Posterior vena cava (tissue), 2 donors: ENCODE measurements at regions not wholly inside any gene's neighbourhood (a gene's known extent, or its start where the extent isn't known, plus 50 kb on each side); places are given as distances from the start of the nearest gene placed in this dataset.
A peak's percentile ranks its signal among the peaks of the same experiment; 100 is the strongest.

Experiments used
- DNase-seq: peaks from one replicate; pipeline ENCODE4 v3.0.0-alpha.2; 2020; ENCODE audit warnings: low spot score
- intact Hi-C, 2 donors: fragments of 100-400 bp; cut with DNase I; formaldehyde crosslinking; loops; one replicate each; pipeline versions ENCODE4 v1.14.1 to v1.14.2; 2022 to 2023
- donor health status: DM: yes; HTN: yes; CAD: no.
- donor health status: DM: yes; HTN: yes; CAD: no.

DNA sequence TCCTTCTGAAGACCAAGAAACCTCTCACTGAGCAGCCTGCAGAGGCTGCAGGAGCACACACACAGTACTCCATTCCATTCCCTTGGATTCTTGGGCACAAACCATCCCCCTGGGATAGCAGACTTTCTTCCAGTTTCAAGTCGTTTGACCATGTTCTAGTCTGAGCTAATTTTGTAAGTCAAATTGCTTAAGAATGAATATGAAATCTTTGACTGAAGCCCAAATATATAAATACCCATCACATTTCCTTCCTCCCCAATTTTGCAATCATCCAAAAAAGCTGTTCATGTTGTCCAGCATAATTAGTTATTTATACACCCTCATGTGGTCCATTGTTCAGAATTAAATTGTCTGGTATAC lies 231.2 kb upstream of the TPRG1 start:
- intact Hi-C loops, result loop anchor here (5.0 to 10.0 kb wide), 3 partner anchors 38 to 656 kb away; no protein-coding TSS in a partner anchor
- DNase-seq, result no peak

DNA sequence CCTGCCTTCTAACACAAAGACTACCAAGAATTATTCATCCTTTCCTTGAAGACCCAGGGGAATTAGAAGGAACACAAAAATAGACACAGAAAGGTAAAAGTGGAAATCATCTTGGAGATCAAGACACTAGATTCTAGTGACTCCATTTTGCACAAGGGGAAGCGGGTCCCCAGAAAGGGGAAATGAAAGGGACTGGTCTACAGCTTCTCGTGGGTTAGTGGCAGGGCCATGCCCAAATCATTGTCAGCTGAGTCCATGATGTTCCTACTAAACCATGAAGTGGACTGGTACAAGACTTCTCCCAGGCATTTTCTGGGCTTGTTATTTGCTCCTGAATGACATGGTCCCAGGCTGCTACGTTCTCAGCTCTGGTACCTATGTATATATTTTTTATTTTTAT lies 230.7 kb upstream of the TPRG1 start:
- no peak for DNase-seq
- intact Hi-C loops, result loop anchor here (5.0 to 10.0 kb wide), 3 partner anchors 39 to 656 kb away; no protein-coding TSS in a partner anchor

DNA sequence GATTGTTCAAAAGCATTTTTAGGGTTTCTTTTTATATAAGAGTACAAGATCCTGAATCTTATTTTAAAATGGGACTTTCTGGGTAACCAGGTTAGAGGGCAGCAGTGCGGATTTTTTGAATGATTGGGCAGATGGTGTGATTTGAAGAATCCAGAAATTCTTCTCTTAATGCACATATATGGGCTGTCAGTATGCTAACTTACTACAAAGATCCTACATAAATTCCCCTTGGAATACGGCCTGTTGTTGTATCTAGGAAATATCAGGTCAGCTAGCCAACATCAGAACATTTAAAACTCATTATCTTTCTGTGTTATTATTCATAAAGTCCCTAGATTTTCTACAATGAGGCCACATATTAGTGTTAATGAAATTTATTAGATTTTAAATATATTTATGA lies 229.6 kb upstream of the TPRG1 start:
- intact Hi-C loops, result loop anchor here (5.0 to 10.0 kb wide), 3 partner anchors 40 to 657 kb away; no protein-coding TSS in a partner anchor
- no peak for DNase-seq

DNA sequence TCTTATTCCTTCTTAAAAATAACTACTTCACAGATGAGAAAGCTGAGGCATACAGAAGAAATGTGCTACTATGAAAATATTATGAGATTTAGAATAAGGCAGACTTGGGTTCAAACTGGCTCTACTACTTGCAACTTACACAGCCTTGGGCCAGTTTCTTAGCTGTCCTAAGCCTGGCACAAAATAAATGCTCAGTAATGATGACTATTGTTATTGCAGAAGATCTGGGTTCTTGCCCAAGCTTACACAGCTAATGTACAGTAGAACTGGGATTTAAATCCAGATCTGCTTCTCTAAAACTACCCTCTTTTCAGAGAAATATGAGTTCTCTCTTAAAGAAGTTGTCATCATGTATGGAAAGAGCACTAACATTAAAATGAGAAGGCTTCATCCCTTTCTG lies 228.2 kb upstream of the TPRG1 start:
- intact Hi-C loops, result loop anchor here (5.0 to 10.0 kb wide), 3 partner anchors 41 to 659 kb away; no protein-coding TSS in a partner anchor
- no peak for DNase-seq

DNA sequence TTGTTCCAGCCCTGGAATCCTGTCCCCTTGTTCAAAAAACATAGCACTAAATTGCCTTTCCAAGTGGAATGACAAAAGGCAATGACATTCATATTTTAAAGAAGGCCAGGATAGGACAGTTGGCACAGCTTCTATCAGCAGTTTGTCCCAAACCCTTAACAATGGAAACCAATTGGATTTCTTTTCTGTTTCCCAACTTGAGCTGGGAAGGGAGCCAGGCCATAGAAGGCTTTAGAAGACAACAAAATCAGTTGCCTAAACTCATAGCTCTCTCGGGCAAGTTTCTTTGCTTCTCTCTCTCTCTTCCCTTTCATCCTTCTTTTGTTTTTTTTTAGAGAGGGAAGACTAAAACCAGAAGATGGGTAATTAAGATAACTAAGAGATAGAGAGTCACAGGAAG lies 227.7 kb upstream of the TPRG1 start:
- intact Hi-C loops, result loop anchor here (5.0 to 10.0 kb wide), 3 partner anchors 42 to 659 kb away; no protein-coding TSS in a partner anchor
- no peak for DNase-seq

DNA sequence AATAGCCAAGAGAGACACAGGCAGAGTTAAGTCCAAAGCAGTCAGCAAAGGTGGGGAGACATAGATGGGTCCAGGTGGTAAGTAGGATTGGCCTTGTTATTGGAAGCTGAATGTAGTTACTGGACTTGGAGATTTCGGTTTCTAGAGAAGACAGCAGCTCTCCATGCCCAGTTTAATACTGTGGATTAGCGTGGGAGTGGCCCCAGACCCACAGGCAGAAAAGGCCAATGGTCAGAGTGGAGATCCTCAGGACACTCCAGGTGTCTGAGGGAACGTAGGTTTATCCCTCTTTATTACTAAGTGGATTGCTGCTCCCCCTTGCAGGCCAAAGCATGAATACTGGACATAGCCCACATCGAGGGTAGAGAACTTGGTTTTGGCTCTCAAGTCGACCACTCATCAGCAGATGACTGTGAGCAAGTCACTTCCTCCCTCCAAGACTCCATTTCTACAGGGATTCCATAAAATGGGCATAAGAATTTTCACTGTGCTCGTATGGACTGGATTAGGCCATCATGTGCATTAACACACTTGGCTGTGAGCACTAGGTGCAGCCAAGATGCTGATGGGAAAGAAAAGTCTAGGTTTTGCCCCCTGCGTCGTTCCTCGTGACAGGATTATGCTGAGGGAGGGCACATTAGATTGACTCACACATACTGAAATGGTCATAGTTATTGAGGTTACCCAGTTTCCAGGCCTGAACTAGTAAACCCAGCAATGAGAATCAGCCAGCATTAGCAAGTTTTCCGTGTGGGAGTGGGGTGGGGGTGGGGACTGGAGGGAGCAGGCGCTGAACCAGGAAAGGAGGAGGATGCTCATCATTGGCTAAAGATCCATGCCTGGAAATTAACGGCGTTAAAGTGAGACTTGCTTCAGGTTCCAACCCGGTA lies 225.2 kb upstream of the TPRG1 start:
- intact Hi-C loops, result loop anchor here in 1 of 2 donors (10.0 kb wide), 1 partner anchor 662 kb away; no protein-coding TSS in a partner anchor
- DNase-seq, result no peak

DNA sequence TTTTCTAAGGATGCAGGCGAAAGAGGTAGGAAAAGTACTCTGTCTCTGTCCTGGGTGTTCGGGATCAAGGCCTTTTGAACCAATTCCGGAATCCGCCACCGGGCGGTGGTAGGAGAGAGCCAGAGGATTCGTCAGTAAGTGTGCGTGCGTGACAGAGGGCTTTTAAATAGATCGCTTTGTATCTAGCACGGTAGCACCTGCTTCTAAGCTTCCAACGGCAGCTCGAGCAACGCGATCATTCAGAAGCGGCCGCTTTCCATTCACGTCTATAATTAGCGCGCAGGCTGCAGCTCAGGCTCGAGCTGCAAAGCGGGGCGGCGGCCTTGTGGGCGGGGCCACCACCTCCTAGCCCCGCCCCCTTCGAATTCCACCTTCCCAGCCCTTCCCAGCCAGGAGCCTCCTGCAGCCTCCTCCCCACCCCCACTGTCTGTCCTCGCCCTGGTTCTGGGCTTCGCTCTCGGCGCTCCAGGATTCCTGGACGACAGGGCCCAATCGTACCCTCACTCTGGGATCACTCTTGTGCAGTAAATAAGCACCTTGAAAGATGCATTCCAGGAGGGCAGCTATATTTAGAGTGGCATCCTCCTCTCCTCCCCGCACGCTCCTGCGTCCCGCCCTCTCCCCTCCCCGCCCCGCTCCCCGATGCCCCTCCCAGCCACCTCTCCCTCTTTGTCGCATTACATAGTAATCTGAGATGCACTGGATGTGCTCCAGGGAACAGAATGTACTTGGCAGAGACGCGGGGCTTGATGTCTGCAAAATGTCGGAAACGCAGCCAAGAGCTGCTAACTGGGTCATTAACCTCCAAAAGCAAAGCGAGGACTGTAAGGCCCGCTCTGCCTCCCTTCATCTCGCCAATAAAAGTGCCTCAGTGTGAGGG lies 224.1 kb upstream of the TPRG1 start:
- intact Hi-C loops, result loop anchor here in 1 of 2 donors (10.0 kb wide), 1 partner anchor 663 kb away; no protein-coding TSS in a partner anchor
- DNase-seq, result peak; percentile 96

DNA sequence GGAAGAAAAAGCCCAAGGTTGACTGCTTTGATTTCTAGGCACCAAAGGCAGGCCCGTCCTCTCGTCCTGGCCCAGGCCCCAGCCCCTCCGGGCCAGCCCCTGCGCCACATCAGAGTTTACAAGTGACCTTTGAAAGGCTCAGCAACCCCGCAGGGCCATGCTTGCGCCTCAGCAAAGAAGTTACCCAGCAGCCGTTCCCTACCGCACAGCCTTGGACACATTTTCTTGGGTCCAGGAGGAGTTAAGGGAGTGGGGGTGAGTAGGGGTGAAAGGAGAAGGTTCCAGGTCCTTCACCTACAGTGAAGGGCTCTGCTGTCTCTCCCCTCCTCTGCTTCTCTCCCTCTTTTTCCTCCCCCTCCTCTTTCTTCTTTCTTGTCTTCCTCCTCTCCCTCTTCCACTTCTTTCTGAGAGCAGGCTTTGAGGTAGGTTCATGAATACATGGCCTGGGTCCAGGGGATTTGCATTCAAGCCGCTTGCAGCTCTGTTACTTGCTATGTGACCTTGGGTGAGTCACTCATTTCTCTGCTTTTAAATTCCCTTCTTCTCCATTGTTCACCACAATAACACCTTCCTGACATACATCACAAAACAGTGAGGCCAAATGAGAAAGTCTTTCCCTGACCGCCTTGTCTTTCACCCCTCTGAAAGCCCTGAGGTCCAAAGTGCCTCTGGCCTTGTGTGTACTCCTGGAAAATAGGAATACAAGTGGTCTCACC lies 223.3 kb upstream of the TPRG1 start:
- DNase-seq, result no peak
- intact Hi-C loops, result loop anchor here in 1 of 2 donors (10.0 kb wide), 1 partner anchor 664 kb away; no protein-coding TSS in a partner anchor

DNA sequence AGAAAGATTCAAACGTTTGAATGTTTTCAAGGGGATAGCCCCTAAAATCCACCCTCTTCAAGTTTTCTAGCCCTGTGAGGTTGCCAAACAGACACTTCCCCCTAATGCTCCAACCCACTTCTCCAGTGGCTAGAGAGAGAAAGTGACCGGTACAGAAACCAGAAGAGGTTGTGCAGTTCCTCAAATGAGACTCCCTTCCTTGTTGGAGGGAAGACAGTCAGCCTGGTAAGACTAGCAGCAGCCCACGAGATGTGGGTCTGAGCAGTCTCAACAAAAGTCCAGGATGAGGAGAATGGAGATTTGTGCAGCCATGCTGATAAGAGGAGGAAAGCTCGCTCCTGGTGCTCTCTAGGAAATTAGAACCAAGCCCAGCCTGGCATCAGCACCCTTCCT lies 222.8 kb upstream of the TPRG1 start:
- no peak for DNase-seq
- intact Hi-C loops, result loop anchor here in 1 of 2 donors (10.0 kb wide), 1 partner anchor 664 kb away; no protein-coding TSS in a partner anchor

DNA sequence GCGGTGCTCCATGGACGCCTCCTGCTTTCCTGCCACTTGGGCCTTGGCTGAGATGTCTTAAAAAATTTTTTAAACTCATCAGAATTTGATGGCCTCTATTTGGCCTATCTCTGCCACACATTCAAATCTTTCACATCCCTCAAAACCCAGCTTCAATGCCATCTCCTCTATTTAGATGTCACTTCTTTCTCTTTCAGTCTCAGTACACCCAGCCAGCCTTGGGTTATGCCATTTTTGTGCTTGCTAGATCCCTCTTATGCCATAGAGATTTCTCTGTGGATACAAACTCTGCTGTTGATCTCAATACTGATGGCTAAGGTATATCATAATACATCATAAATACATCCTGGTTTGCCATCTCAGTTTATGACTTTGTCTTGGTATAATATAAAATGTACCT lies 222.3 kb upstream of the TPRG1 start:
- no peak for DNase-seq
- intact Hi-C loops, result loop anchor here in 1 of 2 donors (10.0 kb wide), 1 partner anchor 665 kb away; no protein-coding TSS in a partner anchor

DNA sequence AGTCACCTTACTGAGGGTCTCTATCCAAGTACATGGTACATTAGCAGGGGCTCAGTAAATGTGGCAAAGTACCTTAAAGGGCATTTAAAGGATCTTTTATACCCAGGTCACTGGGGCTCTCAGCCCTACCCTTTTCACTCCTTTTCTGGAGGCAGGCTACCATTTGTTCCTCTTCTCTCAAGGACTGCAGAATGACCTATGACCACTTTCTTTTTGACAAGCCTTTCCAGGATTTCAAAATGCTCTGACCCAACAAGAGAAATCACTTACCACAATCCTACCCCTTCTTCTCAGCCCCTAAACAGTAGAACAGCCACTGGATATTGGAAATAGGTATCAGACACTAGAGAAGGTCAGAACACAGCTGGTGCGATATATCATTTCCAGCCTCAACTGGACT lies 221.8 kb upstream of the TPRG1 start:
- no peak for DNase-seq
- intact Hi-C loops, result loop anchor here (2.0 to 10.0 kb wide), 3 partner anchors 665 to 1211 kb away; partner anchors contain the start of gene BCL6 (in 1 of the 2)

DNA sequence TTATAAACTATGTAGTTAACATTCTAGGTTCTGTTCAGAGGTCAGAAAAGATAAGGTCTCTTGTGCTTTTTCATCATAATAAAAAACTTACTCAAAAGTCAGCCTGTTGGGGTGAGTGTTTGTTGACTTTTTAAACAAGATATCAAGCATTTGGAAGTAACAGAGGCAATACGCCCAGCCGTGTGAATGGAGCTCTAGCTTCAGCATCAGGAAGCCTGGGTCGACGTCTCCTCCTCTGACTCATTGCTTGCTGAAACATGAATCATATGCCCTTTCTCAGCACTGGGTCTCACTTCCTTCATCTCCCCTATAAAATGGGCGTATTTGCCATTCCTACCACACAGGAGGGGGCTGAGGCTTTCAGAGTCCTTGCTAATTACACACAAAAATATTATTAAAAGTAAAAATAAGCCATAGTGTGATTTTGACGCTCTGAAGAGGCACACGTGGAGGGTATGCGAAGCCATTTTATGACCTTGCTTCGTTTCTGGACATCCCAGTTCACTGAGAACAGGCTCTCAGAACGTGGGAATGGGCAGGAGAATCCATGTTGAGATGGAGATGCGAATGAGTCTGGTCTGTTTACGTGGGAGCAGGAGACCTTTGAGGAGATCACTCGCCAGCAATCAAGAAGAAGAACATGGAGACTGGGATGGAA lies 220.8 kb upstream of the TPRG1 start:
- intact Hi-C loops, result loop anchor here (2.0 to 10.0 kb wide), 2 partner anchors 1206 to 1212 kb away; partner anchors contain the start of gene BCL6 (in 1 of the 2)
- DNase-seq, result peak; percentile 93

DNA sequence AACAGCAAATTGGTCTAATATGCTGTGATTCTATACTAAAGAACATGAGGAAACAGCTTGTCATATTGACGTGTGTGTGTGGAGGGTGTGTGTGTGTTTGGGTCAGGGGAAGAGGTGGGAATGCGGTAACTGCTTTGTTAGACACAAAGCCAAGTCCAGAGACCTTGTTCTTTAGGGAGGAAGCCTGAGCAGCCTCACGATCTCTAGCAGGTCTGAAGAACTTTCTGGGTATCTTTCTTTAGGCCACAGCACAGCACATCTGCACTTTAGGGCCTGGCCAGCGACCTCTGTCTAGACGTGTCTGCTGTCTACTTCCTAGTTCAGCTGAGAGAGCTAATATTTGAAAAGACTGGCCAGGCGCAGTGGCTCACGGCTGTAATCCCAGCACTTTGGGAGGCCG lies 220.0 kb upstream of the TPRG1 start:
- intact Hi-C loops, result loop anchor here (2.0 to 10.0 kb wide), 2 partner anchors 1207 to 1213 kb away; partner anchors contain the start of gene BCL6 (in 1 of the 2)
- DNase-seq, result no peak

DNA sequence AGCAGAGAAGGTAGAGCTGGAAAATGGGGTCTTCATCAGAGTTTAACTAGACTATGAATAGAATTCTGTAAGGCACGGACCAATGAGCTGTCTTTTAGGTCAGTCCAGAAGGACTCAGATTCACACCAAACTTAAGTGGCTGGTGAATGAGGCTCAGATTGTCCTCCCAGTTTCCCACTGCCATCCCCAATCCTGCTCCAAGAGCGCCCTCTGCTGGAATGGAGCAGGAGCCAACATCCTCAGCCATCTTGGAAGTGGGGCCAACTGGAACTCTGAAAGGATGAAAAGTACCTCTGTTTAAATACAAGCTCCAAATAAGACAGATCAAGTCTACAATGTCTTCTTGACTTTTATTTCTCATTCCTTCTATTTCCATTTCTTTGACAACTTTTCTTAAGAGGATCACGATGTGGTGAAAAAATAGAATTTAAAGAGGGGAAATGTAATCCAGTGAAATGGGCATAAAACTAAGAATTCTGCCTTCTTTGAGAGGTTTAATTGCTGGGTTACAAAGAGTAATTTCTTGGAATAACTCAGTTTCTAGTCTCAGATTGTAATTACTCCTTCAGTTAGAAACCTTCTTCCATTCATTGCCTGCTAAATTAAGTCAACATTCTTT lies 217.1 kb upstream of the TPRG1 start:
- intact Hi-C loops, result loop anchor here in 1 of 2 donors (10.0 kb wide), 1 partner anchor 1210 kb away; the partner anchor contains the start of gene BCL6
- DNase-seq, result peak; percentile 95

DNA sequence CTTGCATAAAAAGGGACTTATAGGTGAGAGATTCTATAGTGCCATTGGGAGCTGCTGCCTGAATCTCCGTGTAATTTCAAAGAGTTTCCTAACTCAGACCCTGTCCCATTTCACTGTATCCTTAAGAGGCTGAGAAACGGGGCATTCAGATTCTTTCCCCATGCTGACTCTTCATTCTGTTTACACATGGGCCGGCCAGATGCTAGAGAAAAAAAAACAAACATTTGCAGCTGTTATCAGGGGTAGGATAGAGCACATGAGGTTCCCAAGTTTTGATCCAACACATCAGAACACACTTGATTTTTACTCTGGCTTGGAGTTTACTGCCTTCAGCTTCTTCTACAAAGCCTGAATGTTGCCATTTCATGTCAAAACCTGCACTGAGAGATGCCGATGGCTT lies 215.9 kb upstream of the TPRG1 start:
- DNase-seq, result no peak
- intact Hi-C loops, result loop anchor here in 1 of 2 donors (10.0 kb wide), 1 partner anchor 1211 kb away; the partner anchor contains the start of gene BCL6

DNA sequence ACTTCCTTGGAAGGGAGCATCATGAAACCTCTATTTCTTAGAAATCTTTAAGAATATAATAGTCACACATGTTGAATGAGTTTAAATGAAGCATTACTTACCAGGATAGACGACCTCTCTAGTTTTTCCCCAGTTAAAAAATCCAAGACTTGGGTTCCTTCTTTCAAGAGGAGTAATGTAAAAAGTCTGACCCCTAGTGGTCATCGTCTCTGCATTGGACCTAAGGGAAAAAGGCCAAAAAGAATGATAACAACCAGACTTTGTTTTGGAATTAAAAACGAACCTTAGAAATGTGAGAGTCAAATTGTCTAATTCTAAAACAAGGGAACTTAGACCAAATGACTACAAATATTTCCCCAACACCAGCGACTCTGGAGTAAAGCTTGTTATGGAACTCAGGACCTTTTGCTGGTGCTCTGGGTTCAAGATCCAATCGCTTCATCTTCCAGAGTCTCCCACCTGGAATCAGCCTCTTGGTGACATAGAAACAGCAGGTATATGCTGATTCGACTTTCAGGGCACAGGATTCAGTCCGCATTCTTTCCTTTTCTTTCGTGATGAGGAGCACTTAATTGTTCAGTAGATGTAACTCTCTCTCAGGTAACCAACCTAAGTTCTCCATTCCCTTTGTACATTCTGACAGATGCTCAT lies 214.8 kb upstream of the TPRG1 start:
- intact Hi-C loops, result loop anchor here in 1 of 2 donors (10.0 kb wide), 1 partner anchor 1212 kb away; the partner anchor contains the start of gene BCL6
- DNase-seq, result no peak

DNA sequence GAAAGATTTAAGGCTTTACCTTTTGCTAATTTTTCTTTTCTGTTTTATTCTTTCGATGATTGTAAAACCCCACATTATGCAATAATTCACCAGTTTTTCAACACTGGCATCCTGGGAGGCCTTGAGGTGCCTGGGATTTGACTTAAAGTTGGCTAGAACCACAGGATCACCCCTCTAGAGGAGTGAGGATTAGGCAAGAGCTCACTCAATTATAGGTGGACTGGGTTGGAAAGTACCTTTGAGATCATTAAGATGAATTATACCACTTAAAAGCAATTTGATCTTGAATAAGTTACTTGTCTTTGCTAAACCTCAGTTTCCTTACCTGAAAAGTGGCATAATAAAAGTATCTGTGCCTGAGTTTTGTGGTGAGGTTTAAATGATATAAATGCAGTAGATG lies 212.8 kb upstream of the TPRG1 start:
- intact Hi-C loops, result loop anchor here in 1 of 2 donors (10.0 kb wide), 1 partner anchor 1214 kb away; the partner anchor contains the start of gene BCL6
- no peak for DNase-seq
